Neural progenitor cell (in vitro differentiated cells): ENCODE measurements at regions not wholly inside any gene's neighbourhood (a gene's known extent, or its start where the extent isn't known, plus 50 kb on each side); places are given as distances from the start of the nearest gene placed in this dataset. TPM values are rescaled to one million over a fixed set of nuclear protein-coding genes. Genes with fewer than 3 reads are reported as not detected.

ENCODE experiments used
- DNase-seq: peaks from one replicate; pipeline ENCODE4 v3.0.0-alpha.2; 2016; ENCODE audit warnings: low spot score
- H2AFZ ChIP-seq: fragments of 200-600 bp; sonication (generic); replicated peaks from 2 replicates; pipeline ENCODE4 v1.6.1; 2016; ENCODE audit warnings: antibody characterized with exemption
- H3F3A ChIP-seq: fragments of 200-600 bp; sonication (generic); 2 replicates; pipeline ENCODE4 v1.6.1; 2016; ENCODE audit warnings: antibody characterized with exemption, low read depth
- H3K27ac ChIP-seq: fragments of 200-600 bp; sonication (generic); 2 replicates; pipeline ENCODE4 v1.5.1; 2016; ENCODE audit warnings: mild to moderate bottlenecking
- H3K27me3 ChIP-seq: fragments of 200-600 bp; sonication (generic); 2 replicates; pipeline ENCODE4 v1.6.1; 2016; ENCODE audit warnings: mild to moderate bottlenecking, moderate library complexity
- H3K36me3 ChIP-seq: fragments of 200-600 bp; sonication (generic); 2 replicates; pipeline ENCODE4 v1.5.1; 2016
- H3K4me1 ChIP-seq: fragments of 200-600 bp; sonication (generic); 2 replicates; pipeline ENCODE4 v1.6.1; 2016; ENCODE audit warnings: mixed run types
- H3K4me2 ChIP-seq: fragments of 200-600 bp; sonication (generic); 2 replicates; pipeline ENCODE4 v1.6.1; 2016
- H3K4me3 ChIP-seq: fragments of 200-600 bp; sonication (generic); 2 replicates; pipeline ENCODE4 v1.5.1; 2016
- H3K79me2 ChIP-seq: fragments of 200-600 bp; sonication (generic); 2 replicates; pipeline ENCODE4 v1.6.1; 2016; ENCODE audit warnings: low read depth
- H3K9ac ChIP-seq: fragments of 200-600 bp; sonication (generic); 2 replicates; pipeline ENCODE4 v1.6.1; 2016
- H3K9me3 ChIP-seq: fragments of 200-600 bp; sonication (generic); 2 replicates; pipeline ENCODE4 v1.5.1; 2016; ENCODE audit warnings: low read depth
- H4K20me1 ChIP-seq: fragments of 200-600 bp; sonication (generic); 2 replicates; pipeline ENCODE4 v1.6.1; 2016; ENCODE audit warnings: low read depth
- H3K27ac Mint-ChIP-seq: 3 replicates; pipeline ENCODE4 v1.8.0; 2021; ENCODE audit warnings: mixed read lengths
- H3K27me3 Mint-ChIP-seq: 2 replicates; pipeline ENCODE4 v1.8.0; 2022; ENCODE audit warnings: low read depth, mild to moderate bottlenecking, inconsistent platforms, moderate library complexity, mixed read lengths; ENCODE audit not compliant: insufficient read depth
- H3K36me3 Mint-ChIP-seq: 3 replicates; pipeline ENCODE4 v1.8.0; 2021; ENCODE audit warnings: mixed read lengths
- H3K4me1 Mint-ChIP-seq: 3 replicates; pipeline ENCODE4 v1.8.0; 2021; ENCODE audit warnings: mixed read lengths
- H3K4me3 Mint-ChIP-seq: 3 replicates; pipeline ENCODE4 v1.8.0; 2021; ENCODE audit warnings: mild to moderate bottlenecking, moderate library complexity, mixed read lengths
- H3K9me3 Mint-ChIP-seq: 3 replicates; pipeline ENCODE4 v1.8.0; 2020; ENCODE audit warnings: mixed read lengths
- EZH2 ChIP-seq: fragments of 200-600 bp; sonication (generic); IDR thresholded peaks from 2 replicates; pipeline ENCODE4 v1.6.1; 2017; ENCODE audit warnings: antibody characterized with exemption, mild to moderate bottlenecking, moderate library complexity
- EZH2phosphoT487 ChIP-seq: fragments of 200-600 bp; sonication (generic); IDR thresholded peaks from 2 replicates; pipeline ENCODE4 v1.6.1; 2017; ENCODE audit warnings: antibody characterized with exemption
- microRNA-seq: library from miRNA; unstranded; fragments of <30 nt; microRNA quantifications from one replicate; pipeline ENCODE4, GENCODE V29; 2016
- small RNA-seq: library from RNA; depleted of rRNA; stranded (forward); fragments of <200 nt; gene quantifications from one replicate; pipeline ENCODE3, GENCODE V24; 2015
- TF ChIP-seq, protein P1 (sequence below): fragments of 200-600 bp; sonication (generic); IDR thresholded peaks from 2 replicates; pipeline ENCODE4 v1.5.1; 2017; ENCODE audit warnings: antibody characterized with exemption, mild to moderate bottlenecking

- Histone ChIP-seq H3K79me2 (no peaks in the 10 kb centered on the region), H3K36me3 (no peaks in the 10 kb centered on the region), H2AFZ (no peak overlapping the region), H3K4me2 (no peak overlapping the region), H3F3A (no peaks in the 10 kb centered on the region), H3K9ac (no peak overlapping the region), H3K4me1 (no peaks in the 10 kb centered on the region), H3K4me3 (no peak overlapping the region), H3K27me3 (no peaks in the 10 kb centered on the region), H3K27ac (no peak overlapping the region), H3K9me3 (peaks cover 20% of the 10 kb centered on the region), H4K20me1 (no peaks in the 10 kb centered on the region)
- H3K27ac Mint-ChIP-seq = no peak overlapping the region
- TF ChIP-seq EZH2phosphoT487 = no peak
- TF ChIP-seq, protein P1, sequence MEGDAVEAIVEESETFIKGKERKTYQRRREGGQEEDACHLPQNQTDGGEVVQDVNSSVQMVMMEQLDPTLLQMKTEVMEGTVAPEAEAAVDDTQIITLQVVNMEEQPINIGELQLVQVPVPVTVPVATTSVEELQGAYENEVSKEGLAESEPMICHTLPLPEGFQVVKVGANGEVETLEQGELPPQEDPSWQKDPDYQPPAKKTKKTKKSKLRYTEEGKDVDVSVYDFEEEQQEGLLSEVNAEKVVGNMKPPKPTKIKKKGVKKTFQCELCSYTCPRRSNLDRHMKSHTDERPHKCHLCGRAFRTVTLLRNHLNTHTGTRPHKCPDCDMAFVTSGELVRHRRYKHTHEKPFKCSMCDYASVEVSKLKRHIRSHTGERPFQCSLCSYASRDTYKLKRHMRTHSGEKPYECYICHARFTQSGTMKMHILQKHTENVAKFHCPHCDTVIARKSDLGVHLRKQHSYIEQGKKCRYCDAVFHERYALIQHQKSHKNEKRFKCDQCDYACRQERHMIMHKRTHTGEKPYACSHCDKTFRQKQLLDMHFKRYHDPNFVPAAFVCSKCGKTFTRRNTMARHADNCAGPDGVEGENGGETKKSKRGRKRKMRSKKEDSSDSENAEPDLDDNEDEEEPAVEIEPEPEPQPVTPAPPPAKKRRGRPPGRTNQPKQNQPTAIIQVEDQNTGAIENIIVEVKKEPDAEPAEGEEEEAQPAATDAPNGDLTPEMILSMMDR = no peak
- TF ChIP-seq EZH2 = no peak
- H3K9me3 Mint-ChIP-seq = peaks cover 13% of the 10 kb centered on the region
- H3K36me3 Mint-ChIP-seq = no peaks in the 10 kb centered on the region
- H3K4me3 Mint-ChIP-seq = no peak overlapping the region
- no peaks in the 10 kb centered on the region for H3K4me1 Mint-ChIP-seq
- no peak for DNase-seq
- peaks cover 11% of the 10 kb centered on the region for H3K27me3 Mint-ChIP-seq
These were observed 466.3 kb downstream of the TBC1D22A start for GRCh38 chr22:47228767-47229166.

GRCh38 chr22:47225931-47226633 is 463.6 kb downstream of the TBC1D22A start:
- H3F3A ChIP-seq = peaks cover 2% of the 10 kb centered on the region
- Mint-ChIP-seq H3K36me3 (no peaks in the 10 kb centered on the region), H3K27me3 (peaks cover 10% of the 10 kb centered on the region), H3K4me1 (peaks cover 7% of the 10 kb centered on the region), H3K27ac (no peak overlapping the region), H3K4me3 (no peak overlapping the region), H3K9me3 (peaks cover 5% of the 10 kb centered on the region)
- no peaks in the 10 kb centered on the region for H3K36me3 ChIP-seq
- no peak overlapping the region for H2AFZ ChIP-seq
- no peak overlapping the region for H3K9ac ChIP-seq
- H3K4me3 ChIP-seq = no peak overlapping the region
- no peaks in the 10 kb centered on the region for H3K27me3 ChIP-seq
- H4K20me1 ChIP-seq = no peaks in the 10 kb centered on the region
- TF ChIP-seq, protein P1 = no peak
- TF ChIP-seq EZH2 = no peak
- TF ChIP-seq EZH2phosphoT487 = no peak
- H3K9me3 ChIP-seq = peaks cover 27% of the 10 kb centered on the region
- H3K4me1 ChIP-seq = no peaks in the 10 kb centered on the region
- H3K4me2 ChIP-seq = no peak overlapping the region
- H3K79me2 ChIP-seq = no peaks in the 10 kb centered on the region
- H3K27ac ChIP-seq = no peak overlapping the region
- no peak for DNase-seq

DNA sequence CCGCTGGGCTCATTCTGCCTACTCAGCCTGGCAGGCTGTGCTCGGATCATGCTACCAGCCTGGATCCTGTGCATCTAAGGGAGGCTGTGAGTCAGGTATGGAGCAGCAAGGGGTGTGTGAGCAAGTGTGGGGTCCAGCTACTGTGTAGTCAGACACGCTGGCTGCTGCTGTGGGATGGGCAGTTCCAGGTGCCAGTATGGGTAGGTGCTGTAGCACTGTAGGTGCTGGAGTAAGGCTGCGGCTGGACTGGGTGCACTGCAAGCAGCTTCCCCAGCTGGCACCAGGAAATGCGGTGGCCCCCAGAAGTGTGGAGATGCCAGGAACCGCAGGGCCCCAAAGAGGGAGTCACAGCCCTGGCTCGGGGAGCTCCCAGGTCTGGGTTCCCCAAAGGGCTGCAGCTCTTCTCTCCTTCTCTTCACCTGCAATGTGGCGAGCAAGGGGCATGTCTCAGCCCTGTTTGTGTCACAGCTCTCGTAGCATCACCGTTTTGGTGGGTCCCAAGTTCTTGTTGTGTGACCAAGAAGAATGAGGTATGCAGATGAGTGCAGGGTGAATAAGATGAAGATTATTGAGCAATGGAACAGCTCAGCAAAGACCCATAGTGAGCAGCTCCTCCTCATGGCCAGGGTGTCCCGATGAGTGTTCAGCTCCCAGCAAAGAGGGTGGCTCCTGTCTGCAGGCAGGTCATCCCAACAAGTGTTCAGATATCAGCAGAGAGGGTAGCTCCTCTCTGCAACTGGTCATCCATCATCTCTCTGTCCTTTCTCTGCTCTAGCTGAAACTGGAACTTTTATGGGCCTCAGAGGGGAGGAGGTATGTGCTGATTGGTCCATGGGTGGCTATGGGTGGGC is 462.9 kb downstream of the TBC1D22A start:
- no peak for TF ChIP-seq EZH2phosphoT487
- TF ChIP-seq, protein P1 = no peak
- TF ChIP-seq EZH2 = no peak
- Histone ChIP-seq H3K4me2 (no peak overlapping the region), H3K27ac (no peak overlapping the region), H3F3A (peaks cover 9% of the 10 kb centered on the region), H3K9me3 (peaks cover 24% of the 10 kb centered on the region), H3K36me3 (no peaks in the 10 kb centered on the region), H3K9ac (no peak overlapping the region), H2AFZ (no peak overlapping the region), H4K20me1 (no peaks in the 10 kb centered on the region), H3K27me3 (no peaks in the 10 kb centered on the region), H3K4me1 (no peaks in the 10 kb centered on the region), H3K4me3 (no peak overlapping the region), H3K79me2 (no peaks in the 10 kb centered on the region)
- no peak for DNase-seq
- Mint-ChIP-seq H3K4me3 (no peak overlapping the region), H3K27ac (no peak overlapping the region), H3K36me3 (no peaks in the 10 kb centered on the region), H3K27me3 (peaks cover 10% of the 10 kb centered on the region), H3K4me1 (peaks cover 7% of the 10 kb centered on the region), H3K9me3 (peaks cover 5% of the 10 kb centered on the region)

Small RNA genes lying in the stretch of these regions (microRNA-seq; reads per million reads assigned to microRNA genes)
- gene MIR3201 = not detected
- gene MIR3667 = not detected
- not detected for gene MIR4535

Small RNA genes lying in the stretch of these regions (small RNA-seq; reads per million reads assigned to genes)
- gene MIR3201 = not detected
- not detected for gene MIR3667
- not detected for gene MIR4535
